ENCODE measurements at regions not wholly inside any gene's neighbourhood (a gene's known extent, or its start where the extent isn't known, plus 50 kb on each side); places are given as distances from the start of the nearest gene placed in this dataset.

- no peak for TF ChIP-seq CTCF (IDR thresholded peaks at IDR 0.05)
- no peak for TF ChIP-seq POLR2A (IDR thresholded peaks at IDR 0.05)
Measured at GRCh38 chr2:62596061-62596921, 90.3 kb upstream of the TMEM17 start.

All from esophagus squamous epithelium (tissue), 4 donors.